ENCODE measurements at regions not wholly inside any gene's neighbourhood (a gene's known extent, or its start where the extent isn't known, plus 50 kb on each side); places are given as distances from the start of the nearest gene placed in this dataset.
"Not testable (repeated sequence)": the region's sequence is repeated elsewhere in the genome, so short reads cannot be mapped to it uniquely, and the experiment has no call there.

DNA sequence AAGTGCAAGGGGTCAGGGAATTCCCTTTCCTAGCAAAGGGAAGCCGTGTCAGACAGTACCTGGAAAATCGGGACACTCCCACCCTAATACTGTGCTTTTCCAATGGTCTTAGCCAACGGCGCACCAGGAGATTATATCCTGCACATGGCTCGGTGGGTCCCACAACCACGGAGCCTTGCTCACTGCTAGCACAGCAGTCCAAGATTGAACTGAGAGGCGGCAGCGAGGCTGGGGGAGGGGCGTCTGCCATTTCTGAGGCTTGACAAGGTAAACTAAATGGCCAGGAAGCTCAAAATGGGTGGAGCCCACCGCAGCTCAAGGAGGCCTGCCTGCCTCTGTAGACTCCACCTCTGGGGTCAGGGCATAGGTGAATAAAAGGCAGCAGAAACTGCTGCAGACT is 76.5 kb upstream of the LINC00632 start:
- not testable (repeated sequence) for H3K4me3 ChIP-seq, H3K4me2 ChIP-seq, H3K9me3 ChIP-seq, H3K36me3 ChIP-seq, H3K4me1 ChIP-seq, H4K20me1 ChIP-seq, H3K9ac ChIP-seq, H3K27ac ChIP-seq
- peaks cover 50% of the 10 kb centered on the region for H3K27me3 ChIP-seq

DNA sequence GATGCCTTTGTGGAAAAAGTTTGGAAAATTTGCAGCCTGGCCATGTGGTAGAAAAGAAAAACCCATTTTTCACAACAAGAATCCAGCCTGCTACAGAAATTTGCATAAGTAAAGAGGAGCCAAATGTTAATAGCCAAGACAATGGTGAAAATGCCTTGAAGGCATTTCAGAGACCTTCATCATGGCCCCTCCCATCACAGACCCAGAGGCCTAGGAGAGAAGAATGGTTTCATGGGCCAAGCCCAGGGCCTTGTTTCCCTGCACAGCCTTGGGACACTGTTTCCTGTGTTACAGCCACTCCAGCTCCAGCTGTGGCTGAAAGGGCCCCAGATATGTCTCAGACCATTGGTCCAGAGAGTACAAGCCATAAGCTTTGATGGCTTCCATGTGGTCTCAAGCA is 101.4 kb upstream of the LINC00632 start:
- Histone ChIP-seq H3K36me3 (no peaks in the 10 kb centered on the region), H3K4me2 (no peak overlapping the region)
- TF ChIP-seq Cebpa-rat (IDR thresholded peaks at IDR 0.05): no peak

DNA sequence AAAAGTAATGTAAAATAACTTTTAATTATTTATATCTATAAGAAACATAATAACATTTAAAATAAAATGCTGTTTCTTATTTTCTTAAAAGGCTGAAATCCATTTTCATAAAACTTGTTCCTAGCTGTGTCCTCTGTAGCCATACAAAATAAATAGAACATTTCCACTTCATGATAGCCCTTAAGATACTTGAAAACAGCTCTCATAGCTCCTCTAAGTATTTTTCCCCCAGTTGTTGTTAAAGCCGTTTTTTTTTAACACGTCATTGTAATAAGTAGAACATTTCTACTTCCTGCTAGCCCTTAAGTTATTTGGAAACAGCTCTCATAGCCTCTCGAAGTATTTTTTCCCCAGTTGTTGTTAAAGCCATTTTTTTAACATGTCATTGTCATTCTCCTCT is 97.3 kb upstream of the SOX3 start:
- H4K20me1 ChIP-seq: no peaks in the 10 kb centered on the region
- H3K27ac ChIP-seq: no peak overlapping the region
- no peaks in the 10 kb centered on the region for H3K36me3 ChIP-seq
- H3K4me3 ChIP-seq: no peak overlapping the region
- no peak for TF ChIP-seq Cebpa-rat (IDR thresholded peaks at IDR 0.05)
- no peaks in the 10 kb centered on the region for H3K9me3 ChIP-seq
- H3K4me2 ChIP-seq: no peak overlapping the region
- H3K9ac ChIP-seq: no peak overlapping the region
- no peaks in the 10 kb centered on the region for H3K4me1 ChIP-seq
- H3K27me3 ChIP-seq: peaks cover 71% of the 10 kb centered on the region

More for the DNA sequence above, 101.4 kb upstream of the LINC00632 start:
- H3K9me3 ChIP-seq: peaks cover 10% of the 10 kb centered on the region
- no peak overlapping the region for H3K27ac ChIP-seq
- H3K27me3 ChIP-seq: peaks cover 67% of the 10 kb centered on the region
- H4K20me1 ChIP-seq: no peaks in the 10 kb centered on the region
- H3K4me1 ChIP-seq: no peaks in the 10 kb centered on the region
- H3K9ac ChIP-seq: no peak overlapping the region
- no peak overlapping the region for H3K4me3 ChIP-seq

DNA sequence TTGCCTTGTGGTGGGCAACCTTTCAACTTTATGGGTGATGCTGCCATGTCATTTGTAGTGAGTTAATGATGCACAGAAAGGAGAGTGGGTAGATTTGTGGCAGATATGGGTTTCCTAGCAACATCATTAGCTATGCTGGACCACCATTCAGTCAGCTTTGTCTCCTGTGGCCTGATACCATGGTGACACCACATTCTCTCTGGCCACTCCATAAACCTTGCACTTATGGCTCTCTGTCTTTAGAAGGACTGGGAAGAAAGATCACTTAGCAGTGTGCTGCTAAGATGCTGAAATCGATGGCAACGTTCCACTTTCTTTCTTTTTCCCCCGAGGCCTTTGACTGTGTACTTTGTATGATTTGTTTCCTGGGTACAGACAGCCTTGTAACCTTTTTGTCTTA is 95.0 kb upstream of the SOX3 start:
- Histone ChIP-seq H4K20me1 (no peaks in the 10 kb centered on the region), H3K4me3 (no peak overlapping the region), H3K27me3 (peaks cover 76% of the 10 kb centered on the region), H3K9me3 (no peaks in the 10 kb centered on the region), H3K27ac (no peak overlapping the region), H3K4me2 (no peak overlapping the region), H3K36me3 (no peaks in the 10 kb centered on the region), H3K9ac (no peak overlapping the region), H3K4me1 (no peaks in the 10 kb centered on the region)
- TF ChIP-seq Cebpa-rat (IDR thresholded peaks at IDR 0.05): no peak

DNA sequence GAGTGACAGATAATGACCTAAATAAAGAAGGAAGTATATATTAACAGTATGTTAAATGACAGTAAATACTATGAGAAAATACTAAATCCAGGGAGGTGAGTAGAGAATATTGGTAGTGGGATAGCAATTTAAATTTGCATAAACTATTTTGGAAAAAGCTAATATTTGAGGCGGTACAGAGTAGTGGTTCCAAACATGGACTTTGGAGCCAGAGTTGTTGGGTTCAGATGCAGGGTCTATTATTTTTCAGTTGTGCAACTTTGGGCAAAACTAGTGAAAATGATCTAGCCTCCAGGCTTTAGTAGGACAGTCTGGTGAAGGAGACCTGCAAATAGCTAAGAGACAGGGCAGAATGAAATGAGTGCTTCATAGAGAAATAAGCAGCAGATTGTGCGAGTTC is 84.8 kb upstream of the SOX3 start:
- no peak overlapping the region for H3K27ac ChIP-seq
- H3K36me3 ChIP-seq: no peaks in the 10 kb centered on the region
- H3K4me1 ChIP-seq: no peaks in the 10 kb centered on the region
- no peak for TF ChIP-seq Cebpa-rat (IDR thresholded peaks at IDR 0.05)
- H3K4me2 ChIP-seq: no peak overlapping the region
- no peaks in the 10 kb centered on the region for H3K9me3 ChIP-seq
- H3K27me3 ChIP-seq: peaks cover 96% of the 10 kb centered on the region
- no peak overlapping the region for H3K9ac ChIP-seq
- no peaks in the 10 kb centered on the region for H4K20me1 ChIP-seq
- H3K4me3 ChIP-seq: no peak overlapping the region

DNA sequence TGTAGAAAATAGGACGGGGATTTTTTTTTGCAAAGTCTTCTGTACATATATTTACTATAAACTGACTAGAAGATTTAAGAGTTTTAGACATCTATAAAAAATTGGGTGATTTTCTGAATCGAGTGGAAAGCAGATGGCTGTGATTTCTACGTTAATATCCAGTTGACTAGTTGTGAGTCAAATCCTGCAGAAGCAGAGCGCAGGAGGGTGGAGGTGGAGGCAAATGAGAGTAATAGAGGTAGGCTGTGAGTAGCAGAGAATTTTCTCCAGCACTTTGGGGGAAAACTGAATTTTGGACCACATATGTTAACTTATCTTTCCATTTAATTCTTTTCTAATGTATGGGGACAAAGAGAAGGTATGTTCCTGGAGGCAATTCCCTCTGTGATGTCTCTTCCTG is 82.1 kb upstream of the SOX3 start:
- H3K27ac ChIP-seq: no peak overlapping the region
- H3K9me3 ChIP-seq: no peaks in the 10 kb centered on the region
- H3K4me1 ChIP-seq: no peaks in the 10 kb centered on the region
- no peak for TF ChIP-seq Cebpa-rat (IDR thresholded peaks at IDR 0.05)
- no peaks in the 10 kb centered on the region for H3K36me3 ChIP-seq
- no peaks in the 10 kb centered on the region for H4K20me1 ChIP-seq
- H3K4me3 ChIP-seq: no peak overlapping the region
- peaks cover 91% of the 10 kb centered on the region for H3K27me3 ChIP-seq
- H3K9ac ChIP-seq: no peak overlapping the region
- no peak overlapping the region for H3K4me2 ChIP-seq

DNA sequence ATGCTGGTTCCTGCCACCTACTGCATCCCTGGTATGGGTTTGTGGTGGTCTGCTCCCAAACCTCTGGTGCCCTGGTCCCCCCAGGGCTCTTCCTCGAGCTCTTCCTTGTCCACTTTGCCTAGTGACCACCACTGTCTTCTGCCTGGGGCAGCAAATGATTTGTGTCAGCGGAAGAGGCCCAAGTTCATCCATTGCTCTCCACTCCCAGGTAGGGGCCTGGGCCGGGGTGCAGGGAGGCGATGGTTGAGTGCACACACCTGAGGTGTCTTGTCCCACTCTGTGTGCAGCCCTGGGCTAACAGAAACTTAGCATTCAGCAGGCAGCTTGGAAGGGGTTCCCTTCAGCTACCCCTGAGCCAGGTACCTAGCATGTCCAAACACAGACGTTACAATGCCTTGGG is 75.6 kb upstream of the SOX3 start:
- H4K20me1 ChIP-seq: no peaks in the 10 kb centered on the region
- H3K36me3 ChIP-seq: no peaks in the 10 kb centered on the region
- no peaks in the 10 kb centered on the region for H3K4me1 ChIP-seq
- TF ChIP-seq Cebpa-rat (IDR thresholded peaks at IDR 0.05): no peak
- peaks cover 74% of the 10 kb centered on the region for H3K27me3 ChIP-seq
- no peak overlapping the region for H3K9ac ChIP-seq
- no peak overlapping the region for H3K4me3 ChIP-seq
- H3K27ac ChIP-seq: no peak overlapping the region
- H3K9me3 ChIP-seq: no peaks in the 10 kb centered on the region
- H3K4me2 ChIP-seq: no peak overlapping the region

DNA sequence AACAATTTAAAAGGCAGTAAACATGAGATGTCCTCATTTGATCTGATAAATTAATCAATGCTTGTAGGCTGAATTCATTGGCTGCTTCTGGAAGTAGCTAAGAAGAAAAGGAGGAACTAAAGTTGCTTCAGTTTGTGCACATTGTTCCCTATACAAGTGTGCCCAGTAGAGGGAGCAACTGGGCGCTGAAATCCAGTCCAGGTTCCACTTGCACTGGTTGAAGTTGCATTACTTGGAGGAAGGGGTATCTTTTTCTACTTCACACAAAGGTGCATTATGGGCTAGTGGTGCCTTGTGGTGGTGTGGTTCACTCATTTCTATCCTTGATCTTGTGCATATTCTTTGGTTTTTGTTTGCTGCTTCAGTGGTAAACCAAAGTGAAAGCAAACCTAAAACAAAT is 67.9 kb upstream of the SOX3 start:
- Histone ChIP-seq H3K4me3 (no peak overlapping the region), H3K9me3 (no peaks in the 10 kb centered on the region), H3K9ac (no peak overlapping the region), H3K4me2 (no peak overlapping the region), H3K27ac (no peak overlapping the region), H3K27me3 (peaks cover 34% of the 10 kb centered on the region), H3K36me3 (no peaks in the 10 kb centered on the region), H3K4me1 (no peaks in the 10 kb centered on the region), H4K20me1 (no peaks in the 10 kb centered on the region)
- no peak for TF ChIP-seq Cebpa-rat (IDR thresholded peaks at IDR 0.05)

DNA sequence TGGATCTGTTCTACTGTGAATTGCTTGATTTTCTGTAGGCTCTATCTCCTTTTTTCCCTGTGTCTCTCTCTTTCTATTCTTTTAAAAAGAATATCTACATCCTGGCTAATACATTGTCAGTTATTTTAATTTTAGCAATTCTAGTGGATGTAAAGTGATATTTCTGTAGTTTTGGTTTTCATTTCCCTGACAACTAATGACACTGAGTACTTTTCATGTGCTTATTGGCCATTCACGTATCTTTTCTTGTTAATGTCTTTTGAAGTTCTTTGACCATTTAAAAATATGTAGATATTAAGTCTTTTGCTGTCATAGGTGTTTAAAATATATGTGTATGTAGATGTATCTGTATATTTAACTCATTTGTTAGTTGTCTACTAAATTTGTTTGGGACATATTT is 59.0 kb upstream of the SOX3 start:
- no peaks in the 10 kb centered on the region for H3K4me1 ChIP-seq
- H3K36me3 ChIP-seq: no peaks in the 10 kb centered on the region
- H3K4me3 ChIP-seq: no peak overlapping the region
- no peak overlapping the region for H3K9ac ChIP-seq
- H3K4me2 ChIP-seq: no peak overlapping the region
- no peak for TF ChIP-seq Cebpa-rat (IDR thresholded peaks at IDR 0.05)
- peaks cover 20% of the 10 kb centered on the region for H3K9me3 ChIP-seq
- no peaks in the 10 kb centered on the region for H4K20me1 ChIP-seq
- peaks cover 36% of the 10 kb centered on the region for H3K27me3 ChIP-seq
- H3K27ac ChIP-seq: no peak overlapping the region

Measured in BLaER1 (cell line).